Endothelial cell of umbilical vein (primary cell): ENCODE measurements at regions not wholly inside any gene's neighbourhood (a gene's known extent, or its start where the extent isn't known, plus 50 kb on each side); places are given as distances from the start of the nearest gene placed in this dataset.

Source experiments
- BruUV-seq: library from RNA; stranded (reverse); fragments of 400-500 nt; replicated peaks from 2 replicates; lab custom pipeline; 2021; lab: Mats Ljungman, UMichigan
- CTCF ChIA-PET: fragments of 300-600, 350-600 bp; sonication (Branson Sonifier 250); formaldehyde crosslinking; loops from one replicate; lab custom pipeline; 2021; ENCODE audit warnings: antibody characterized with exemption, inconsistent platforms; lab: Charles Lee
- POLR2A ChIA-PET: fragments of 300-600, 350-600 bp; sonication (Branson Sonifier 250); formaldehyde crosslinking; loops from one replicate; lab custom pipeline; 2021; ENCODE audit warnings: antibody characterized with exemption, inconsistent platforms; lab: Charles Lee
- DNase-seq: peaks from one replicate; pipeline ENCODE4 v3.0.0-alpha.2; 2011; ENCODE audit warnings: low read depth, low spot score
- FAIRE-seq: peaks from 2 replicates; lab custom pipeline; 2011; peaks lifted over from hg19 to GRCh38; lab: Jason Lieb, UNC
- H2AFZ ChIP-seq: 2 replicates; pipeline ENCODE4 v1.6.0; 2012; ENCODE audit warnings: low read depth, low read length, control low read depth, inconsistent platforms
- H3K27ac ChIP-seq: 2 replicates; pipeline ENCODE4 v1.5.1; 2011; ENCODE audit warnings: low read depth, mild to moderate bottlenecking, control low read depth, low read length, moderate library complexity; ENCODE audit not compliant: insufficient read depth
- H3K27me3 ChIP-seq, 2 experiments: 2 replicates each; pipeline versions ENCODE4 v1.6.0 to v1.6.1; 2011; ENCODE audit warnings: low read length in 2 of 2, mixed read lengths in 1 of 2; ENCODE audit not compliant: control insufficient read depth in 2 of 2, insufficient read depth in 2 of 2
- H3K36me3 ChIP-seq, 2 experiments: 2 replicates in 1 of 2; 3 replicates in 1 of 2; pipeline ENCODE4 v1.5.1; 2011; ENCODE audit warnings: low read length in 2 of 2, mild to moderate bottlenecking in 1 of 2, moderate library complexity in 1 of 2; ENCODE audit not compliant: control insufficient read depth in 2 of 2, insufficient read depth in 2 of 2; ENCODE audit errors: extremely low read depth in 1 of 2
- H3K4me1 ChIP-seq: 3 replicates; pipeline ENCODE4 v1.5.1; 2011; ENCODE audit warnings: mild to moderate bottlenecking, low read length; ENCODE audit not compliant: control insufficient read depth, insufficient read depth; ENCODE audit errors: extremely low read depth
- H3K4me2 ChIP-seq: 2 replicates; pipeline ENCODE4 v1.6.1; 2011; ENCODE audit warnings: low read length, control low read depth, mixed read lengths; ENCODE audit not compliant: insufficient read depth
- H3K4me3 ChIP-seq, 3 experiments: fragments of 200-600 bp in 1 of 3; sonication (generic), shearing (Covaris generic) in 1 of 3; replicated peaks in 1 of 3; 2 replicates each; pipeline ENCODE4 v1.5.1; 2011 to 2016; ENCODE audit warnings: control low read depth in 3 of 3, low read length in 3 of 3, mild to moderate bottlenecking in 2 of 3, inconsistent platforms in 1 of 3, low read depth in 1 of 3, moderate library complexity in 1 of 3; ENCODE audit not compliant: insufficient read depth in 1 of 3
- H3K79me2 ChIP-seq: 2 replicates; pipeline ENCODE4 v1.6.0; 2012; ENCODE audit warnings: low read length, inconsistent platforms; ENCODE audit not compliant: control insufficient read depth, insufficient read depth
- H3K9ac ChIP-seq: replicated peaks from 2 replicates; pipeline ENCODE3; 2011; ENCODE audit warnings: low read length, control low read depth; ENCODE audit not compliant: insufficient read depth; ENCODE audit errors: extremely low read depth
- H3K9me1 ChIP-seq: replicated peaks from 3 replicates; pipeline ENCODE4 v1.6.0; 2011; ENCODE audit warnings: mild to moderate bottlenecking, low read length; ENCODE audit not compliant: control insufficient read depth, insufficient read depth; ENCODE audit errors: extremely low read depth
- H3K9me3 ChIP-seq: replicated peaks from 2 replicates; pipeline ENCODE4 v1.5.1; 2012; ENCODE audit warnings: low read length, inconsistent platforms; ENCODE audit not compliant: control insufficient read depth, insufficient read depth
- H4K20me1 ChIP-seq: replicated peaks from 2 replicates; pipeline ENCODE3; 2011; ENCODE audit warnings: mild to moderate bottlenecking, low read length; ENCODE audit not compliant: control insufficient read depth, insufficient read depth; ENCODE audit errors: extremely low read depth
- CTCF ChIP-seq, 2 donors: IDR thresholded peaks; 1 replicate in 1 of 2; 2 replicates in 1 of 2; pipeline ENCODE4 v1.5.1; 2011; ENCODE audit warnings: low read length in 2 of 2, mild to moderate bottlenecking in 2 of 2, moderate library complexity in 2 of 2, control low read depth in 1 of 2, inconsistent platforms in 1 of 2, low read depth in 1 of 2; ENCODE audit not compliant: insufficient read depth in 1 of 2; ENCODE audit errors: extremely low read depth in 1 of 2
- EZH2 ChIP-seq: IDR thresholded peaks from 2 replicates; pipeline ENCODE4 v1.6.1; 2012; ENCODE audit warnings: borderline replicate concordance, low read depth, mild to moderate bottlenecking, moderate library complexity, low read length, inconsistent platforms; ENCODE audit not compliant: severe bottlenecking
- FOS ChIP-seq: IDR thresholded peaks from 2 replicates; pipeline ENCODE4 v1.6.1; 2011; ENCODE audit warnings: mild to moderate bottlenecking, low read length, moderate library complexity, borderline replicate concordance; ENCODE audit not compliant: insufficient read depth
- GATA2 ChIP-seq: IDR thresholded peaks from 2 replicates; pipeline ENCODE4 v1.7.0; 2011; ENCODE audit warnings: low read depth, mild to moderate bottlenecking, moderate library complexity, mixed read lengths, low read length; ENCODE audit not compliant: insufficient read length, insufficient read depth
- JUN ChIP-seq: IDR thresholded peaks from 2 replicates; pipeline ENCODE4 v1.6.1; 2011; ENCODE audit warnings: borderline replicate concordance, low read depth; ENCODE audit not compliant: insufficient read length, insufficient read depth
- MAX ChIP-seq: IDR thresholded peaks from 2 replicates; pipeline ENCODE4 v1.6.1; 2011; ENCODE audit not compliant: insufficient read depth, insufficient read length
- MYC ChIP-seq: IDR thresholded peaks from one replicate; pipeline ENCODE4 v1.6.1; 2011; ENCODE audit warnings: mild to moderate bottlenecking, low read depth, low read length
- POLR2A ChIP-seq: IDR thresholded peaks from 2 replicates; pipeline ENCODE4 v1.6.1; 2012; ENCODE audit warnings: low read depth, mild to moderate bottlenecking, control low read depth, low read length
- POLR2AphosphoS5 ChIP-seq: IDR thresholded peaks from 2 replicates; pipeline ENCODE4 v1.6.1; 2012; ENCODE audit warnings: low read depth, mild to moderate bottlenecking, control low read depth, low read length, moderate library complexity; ENCODE audit not compliant: insufficient read depth
- dilution Hi-C: fragments of 300-500 bp; cut with MboI; formaldehyde crosslinking; loops from one replicate; pipeline ENCODE4 v1.15.0; 2019; ENCODE audit warnings: low sequenced_read_pairs; ENCODE audit not compliant: extremely low pct_ligation_motif_present
- intact Hi-C: fragments of 100-400 bp; cut with micrococcal nuclease; formaldehyde crosslinking; loops from one replicate; pipeline ENCODE4 v1.10.0; 2022

- no peak overlapping the region for H3K9ac ChIP-seq
- intact Hi-C loops = no loop called here
- H3K79me2 ChIP-seq = no peaks in the 10 kb centered on the region
- FAIRE-seq = no peak
- CTCF ChIA-PET = interaction anchor here (0.7 to 1.2 kb wide), 3 partner anchors 12 to 242 kb away, joined by 3 to 4 read pairs (median 3); no protein-coding TSS in a partner anchor
- DNase-seq = no peak
- no peak overlapping the region for H3K4me2 ChIP-seq
- no peaks in the 10 kb centered on the region for H3K9me1 ChIP-seq
- H3K4me1 ChIP-seq = no peaks in the 10 kb centered on the region
- no peak for TF ChIP-seq POLR2A
- TF ChIP-seq POLR2AphosphoS5 = no peak
- TF ChIP-seq FOS = no peak
- no peak for TF ChIP-seq MYC
- TF ChIP-seq GATA2 = no peak
- no peak for TF ChIP-seq MAX
- no peak for TF ChIP-seq CTCF (IDR thresholded peaks at IDR 0.05; ENCODE audit: extremely low read depth in 1 of 2, insufficient read depth in 1 of 2, low read depth in 1 of 2, low read length in 2 of 2)
- no peak for TF ChIP-seq EZH2
- TF ChIP-seq JUN = no peak
- H3K27ac ChIP-seq = no peak overlapping the region
- H3K9me3 ChIP-seq = no peaks in the 10 kb centered on the region
- POLR2A ChIA-PET = no interaction called here
- H2AFZ ChIP-seq = no peak overlapping the region
- dilution Hi-C loops = no loop called here
- H4K20me1 ChIP-seq = no peaks in the 10 kb centered on the region
- no peak overlapping the region for H3K4me3 ChIP-seq
- no peaks in the 10 kb centered on the region for H3K36me3 ChIP-seq
- no TSS peak for BruUV-seq
- no peaks in the 10 kb centered on the region for H3K27me3 ChIP-seq
Measured at GRCh38 chr2:223214394-223215253, 162.6 kb downstream of the KCNE4 start.
